Upper lobe of left lung (tissue), 6 donors: ENCODE measurements at regions not wholly inside any gene's neighbourhood (a gene's known extent, or its start where the extent isn't known, plus 50 kb on each side); places are given as distances from the start of the nearest gene placed in this dataset.

ENCODE experiments used
- ATAC-seq, 2 donors: fragments of 200-7000 bp; cut with Tn5 transposase; one replicate each; pipeline ENCODE4 v1.9.1; 2022; ENCODE audit warnings: mild to moderate bottlenecking in 2 of 2, moderate library complexity in 2 of 2; ENCODE audit not compliant: low FRiP score in 2 of 2
- DNase-seq, 2 donors: peaks; one replicate each; pipeline ENCODE4 v3.0.0-alpha.2; 2019 to 2020
- H3K27ac ChIP-seq, 4 donors: fragments of 200-600 bp; sonication (generic); one replicate each; pipeline ENCODE4 v1.5.1; 2016 to 2019
- H3K27me3 ChIP-seq, 4 donors: fragments of 200-600 bp; sonication (generic); one replicate each; pipeline ENCODE4 v1.5.1; 2017 to 2019
- H3K36me3 ChIP-seq, 4 donors: fragments of 200-600 bp; sonication (generic); one replicate each; pipeline ENCODE4 v1.5.1; 2016 to 2019
- H3K4me1 ChIP-seq, 4 donors: fragments of 200-600 bp; sonication (generic); one replicate each; pipeline ENCODE4 v1.5.1; 2018 to 2019
- H3K4me3 ChIP-seq, 4 donors: fragments of 200-600 bp; sonication (generic); one replicate each; pipeline ENCODE4 v1.5.1; 2017 to 2019; ENCODE audit warnings: mild to moderate bottlenecking in 2 of 4, moderate library complexity in 1 of 4
- H3K9me3 ChIP-seq, 4 donors: fragments of 200-600 bp; sonication (generic); one replicate each; pipeline ENCODE4 v1.5.1; 2018 to 2019
- CTCF ChIP-seq, 6 experiments: fragments of 450-650 bp in 4 of 6; fragments of 200-600 bp in 2 of 6; sonication (generic) in 2 of 6; IDR thresholded peaks; one replicate each; pipeline ENCODE4 v1.5.1; 2016 to 2019; ENCODE audit warnings: antibody characterized with exemption in 6 of 6
- EP300 ChIP-seq, 4 donors: sonication (generic); formaldehyde crosslinking; IDR thresholded peaks; one replicate each; pipeline ENCODE4 v1.5.1; 2017; ENCODE audit warnings: antibody characterized with exemption in 4 of 4, control low read depth in 2 of 4
- POLR2A ChIP-seq, 4 donors: fragments of 450-650 bp; IDR thresholded peaks; one replicate each; pipeline ENCODE4 v1.5.1; 2016 to 2017; ENCODE audit warnings: antibody characterized with exemption in 4 of 4, mild to moderate bottlenecking in 2 of 4
- POLR2AphosphoS5 ChIP-seq, 2 donors: sonication (generic); formaldehyde crosslinking; IDR thresholded peaks; one replicate each; pipeline ENCODE4 v1.5.1; 2017; ENCODE audit warnings: antibody characterized with exemption in 2 of 2
- WGBS, 2 donors: methylation state at CpG; one replicate each; pipeline ENCODE4 v1.1.5; 2017 to 2018; 5-methylcytosine and 5-hydroxymethylcytosine counted together
- donor health status: DM: no; HTN: no; CAD: no; lungs with moderate emphysema.
- donor health status: DM: no; HTN: yes; CAD: no; lungs with severe emphysema.

- Histone ChIP-seq H3K36me3 (no peaks in the 10 kb centered on the region), H3K27ac (no peak overlapping the region), H3K9me3 (no peaks in the 10 kb centered on the region), H3K27me3 (no peaks in the 10 kb centered on the region), H3K4me3 (no peak overlapping the region), H3K4me1 (no peaks in the 10 kb centered on the region)
- no peak for TF ChIP-seq POLR2A (IDR thresholded peaks at IDR 0.05)
- TF ChIP-seq POLR2AphosphoS5 (IDR thresholded peaks at IDR 0.05): no peak
- no peak for TF ChIP-seq EP300 (IDR thresholded peaks at IDR 0.05)
- no peak for TF ChIP-seq CTCF (IDR thresholded peaks at IDR 0.05)
- no peak for ATAC-seq
- no peak for DNase-seq
- 48 to 49% methylated on average over 5 of the region's 5 CpGs for WGBS, 2 donors
These were observed 782.0 kb upstream of the ALCAM start for GRCh38 chr3:104584682-104585081.

- no peaks in the 10 kb centered on the region for H3K36me3 ChIP-seq
- no peak for TF ChIP-seq POLR2A (IDR thresholded peaks at IDR 0.05)
- no peak for TF ChIP-seq POLR2AphosphoS5 (IDR thresholded peaks at IDR 0.05)
- no peak for TF ChIP-seq EP300 (IDR thresholded peaks at IDR 0.05)
- no peak for TF ChIP-seq CTCF (IDR thresholded peaks at IDR 0.05)
- DNase-seq (no peak), ATAC-seq (no peak)
- no peak overlapping the region for H3K27ac ChIP-seq
- H3K4me1 ChIP-seq: no peaks in the 10 kb centered on the region
- no peaks in the 10 kb centered on the region for H3K9me3 ChIP-seq
- no peak overlapping the region for H3K4me3 ChIP-seq
- H3K27me3 ChIP-seq: no peaks in the 10 kb centered on the region
These were observed 780.4 kb upstream of the ALCAM start for GRCh38 chr3:104586344-104586743.

DNA sequence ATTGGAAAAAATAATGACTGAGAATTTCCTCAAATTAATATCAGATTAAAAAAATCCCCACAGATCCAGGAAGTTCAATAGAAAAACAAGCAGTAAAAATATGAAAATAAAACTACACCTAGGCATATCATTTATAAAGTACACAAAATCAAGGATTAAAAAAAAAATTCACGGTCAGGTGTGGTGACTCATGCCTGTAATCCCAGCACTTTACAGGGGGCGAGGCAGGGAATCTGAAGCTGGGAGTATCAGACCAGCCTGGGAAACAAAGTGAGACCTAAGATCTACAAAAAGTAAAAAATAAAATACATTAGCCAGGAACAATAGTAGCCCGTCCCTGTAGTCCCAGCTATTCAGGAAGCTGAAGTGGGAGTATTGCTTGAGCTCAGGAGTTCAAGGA, 778.3 kb upstream of the ALCAM start:
- Histone ChIP-seq H3K27me3 (no peaks in the 10 kb centered on the region), H3K36me3 (no peaks in the 10 kb centered on the region), H3K4me1 (no peaks in the 10 kb centered on the region), H3K27ac (no peak overlapping the region), H3K4me3 (no peak overlapping the region), H3K9me3 (no peaks in the 10 kb centered on the region)
- no peak for DNase-seq
- TF ChIP-seq POLR2A (IDR thresholded peaks at IDR 0.05): no peak
- no peak for TF ChIP-seq POLR2AphosphoS5 (IDR thresholded peaks at IDR 0.05)
- TF ChIP-seq CTCF (IDR thresholded peaks at IDR 0.05): no peak
- no peak for ATAC-seq
- 79% methylated on average over 3 of the region's 3 CpGs for WGBS, 2 donors

DNA sequence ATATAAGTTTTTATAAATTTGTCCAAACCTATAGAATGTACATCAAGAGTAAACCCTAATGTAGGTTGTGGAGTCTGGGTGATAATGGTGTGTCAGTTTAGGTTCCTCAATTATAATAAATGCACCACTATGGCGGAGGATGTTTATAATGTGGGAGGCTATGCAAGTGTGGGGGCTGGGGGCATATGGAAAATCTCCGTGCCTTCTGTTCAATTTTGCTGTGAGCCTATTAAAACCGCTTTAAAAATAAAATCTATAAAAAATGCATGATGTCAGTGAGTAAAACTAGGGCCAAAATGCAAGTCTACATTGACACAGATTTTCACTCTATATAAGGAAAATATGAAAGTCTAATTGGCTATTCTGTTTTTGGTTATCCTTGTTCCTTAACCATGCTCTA, 774.9 kb upstream of the ALCAM start:
- H3K27ac ChIP-seq: no peak overlapping the region
- TF ChIP-seq POLR2A (IDR thresholded peaks at IDR 0.05) (no peak), CTCF (IDR thresholded peaks at IDR 0.05) (no peak), EP300 (IDR thresholded peaks at IDR 0.05) (no peak), POLR2AphosphoS5 (IDR thresholded peaks at IDR 0.05) (no peak)
- H3K9me3 ChIP-seq: no peaks in the 10 kb centered on the region
- no peaks in the 10 kb centered on the region for H3K27me3 ChIP-seq
- DNase-seq: no peak
- H3K36me3 ChIP-seq: no peaks in the 10 kb centered on the region
- 88 to 92% methylated on average over 3 of the region's 3 CpGs for whole genome bisulfite sequencing, 2 donors
- H3K4me1 ChIP-seq: no peaks in the 10 kb centered on the region
- no peak overlapping the region for H3K4me3 ChIP-seq
- ATAC-seq: no peak

DNA sequence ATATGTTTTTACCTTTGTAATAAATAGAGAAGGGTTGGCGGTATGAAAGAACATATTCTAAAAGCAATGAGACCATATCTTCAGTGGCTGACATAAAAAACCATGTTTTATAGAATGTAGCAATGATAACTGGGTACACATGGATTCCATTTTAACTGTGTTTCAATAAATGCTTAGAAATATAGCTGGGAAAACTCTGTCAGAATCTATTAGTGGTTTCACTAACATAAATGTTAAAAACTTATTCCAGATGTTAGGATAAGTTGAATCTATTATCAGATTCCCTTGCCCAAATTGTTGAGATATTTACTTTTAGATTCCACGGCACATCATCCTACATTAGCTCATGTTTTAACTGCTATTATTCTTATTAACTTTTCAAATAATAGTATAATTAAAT, 772.2 kb upstream of the ALCAM start:
- Histone ChIP-seq H3K4me3 (no peak overlapping the region), H3K27ac (no peak overlapping the region), H3K9me3 (no peaks in the 10 kb centered on the region), H3K27me3 (no peaks in the 10 kb centered on the region), H3K36me3 (no peaks in the 10 kb centered on the region), H3K4me1 (no peaks in the 10 kb centered on the region)
- TF ChIP-seq POLR2AphosphoS5 (IDR thresholded peaks at IDR 0.05): no peak
- TF ChIP-seq POLR2A (IDR thresholded peaks at IDR 0.05): no peak
- TF ChIP-seq CTCF (IDR thresholded peaks at IDR 0.05): no peak
- TF ChIP-seq EP300 (IDR thresholded peaks at IDR 0.05): no peak
- ATAC-seq (no peak), DNase-seq (no peak)
- WGBS, 2 donors: 92 to 95% methylated on average over 2 of the region's 2 CpGs
